Iris pigment epithelial cell (primary cell): ENCODE measurements at regions not wholly inside any gene's neighbourhood (a gene's known extent, or its start where the extent isn't known, plus 50 kb on each side); places are given as distances from the start of the nearest gene placed in this dataset.

Source experiments
- DNase-seq: peaks from one replicate; pipeline ENCODE4 v3.0.0-alpha.2; 2011; ENCODE audit warnings: low read depth

GRCh38 chr11:69413993-69414392 is 67.5 kb upstream of the LINC01488 start:
- no peak for DNase-seq

- DNase-seq = no peak
Measured at GRCh38 chr11:69414773-69415187, 66.7 kb upstream of the LINC01488 start.

GRCh38 chr11:69415411-69416142 is 65.9 kb upstream of the LINC01488 start:
- no peak for DNase-seq

- no peak for DNase-seq
Measured at GRCh38 chr11:69416143-69416515, 65.3 kb upstream of the LINC01488 start.

- DNase-seq = no peak
Measured at GRCh38 chr11:69416762-69417698, 64.4 kb upstream of the LINC01488 start.

GRCh38 chr11:69417699-69418085 is 63.8 kb upstream of the LINC01488 start:
- no peak for DNase-seq

- no peak for DNase-seq
Measured at GRCh38 chr11:69418576-69419296, 62.7 kb upstream of the LINC01488 start.

- DNase-seq = peak; percentile 19
Measured at GRCh38 chr11:69419662-69420395, 61.6 kb upstream of the LINC01488 start.

- no peak for DNase-seq
Measured at GRCh38 chr11:69422645-69423044, 58.8 kb upstream of the LINC01488 start.

- no peak for DNase-seq
Measured at GRCh38 chr11:69423181-69423580, 58.3 kb upstream of the LINC01488 start.

- DNase-seq = no peak
Measured at GRCh38 chr11:69423611-69424385, 57.7 kb upstream of the LINC01488 start.

GRCh38 chr11:69424748-69425147 is 56.7 kb upstream of the LINC01488 start:
- no peak for DNase-seq

GRCh38 chr11:69425444-69425843 is 56.0 kb upstream of the LINC01488 start:
- DNase-seq = no peak

- DNase-seq = no peak
Measured at GRCh38 chr11:69425895-69426544, 55.4 kb upstream of the LINC01488 start.

- no peak for DNase-seq
Measured at GRCh38 chr11:69427337-69427736, 54.1 kb upstream of the LINC01488 start.

GRCh38 chr11:69427906-69428880 is 53.3 kb upstream of the LINC01488 start:
- no peak for DNase-seq

- DNase-seq = no peak
Measured at GRCh38 chr11:69429716-69430491, 51.6 kb upstream of the LINC01488 start.

GRCh38 chr11:69430566-69430965 is 50.9 kb upstream of the LINC01488 start:
- peak; percentile 30 for DNase-seq
